ENCODE measurements at regions not wholly inside any gene's neighbourhood (a gene's known extent, or its start where the extent isn't known, plus 50 kb on each side); places are given as distances from the start of the nearest gene placed in this dataset.

GRCh38 chr11:81089242-81089641, 1644.4 kb downstream of the FAM181B start:
- DNase-seq = no peak

- no peak for DNase-seq
These were observed 1639.6 kb upstream of the TENM4 start for GRCh38 chr11:81080476-81080875.

- no peak for DNase-seq
These were observed 1631.4 kb upstream of the TENM4 start for GRCh38 chr11:81072273-81072672.

GRCh38 chr11:81071606-81072005, 1630.8 kb upstream of the TENM4 start:
- no peak for DNase-seq

- no peak for DNase-seq
These were observed 1630.1 kb upstream of the TENM4 start for GRCh38 chr11:81070948-81071347.

GRCh38 chr11:81059356-81059755, 1618.5 kb upstream of the TENM4 start:
- DNase-seq = no peak

- DNase-seq = no peak
These were observed 1611.7 kb upstream of the TENM4 start for GRCh38 chr11:81052344-81053158.

- no peak for DNase-seq
These were observed 1599.2 kb upstream of the TENM4 start for GRCh38 chr11:81039916-81040524.

- DNase-seq = no peak
These were observed 1595.5 kb upstream of the TENM4 start for GRCh38 chr11:81036168-81036870.

- no peak for DNase-seq
These were observed 1593.1 kb upstream of the TENM4 start for GRCh38 chr11:81033779-81034540.

- DNase-seq = no peak
These were observed 1592.1 kb upstream of the TENM4 start for GRCh38 chr11:81032906-81033305.

- DNase-seq = no peak
These were observed 1589.4 kb upstream of the TENM4 start for GRCh38 chr11:81030186-81030585.

- DNase-seq = no peak
These were observed 1585.2 kb upstream of the TENM4 start for GRCh38 chr11:81026032-81026431.

- DNase-seq = no peak
These were observed 1581.2 kb upstream of the TENM4 start for GRCh38 chr11:81022057-81022456.

GRCh38 chr11:81010631-81011030, 1569.8 kb upstream of the TENM4 start:
- no peak for DNase-seq

- no peak for DNase-seq
These were observed 1566.2 kb upstream of the TENM4 start for GRCh38 chr11:81007046-81007445.

GRCh38 chr11:81005595-81005994, 1564.8 kb upstream of the TENM4 start:
- no peak for DNase-seq

- no peak for DNase-seq
These were observed 1563.7 kb upstream of the TENM4 start for GRCh38 chr11:81004576-81004975.

GRCh38 chr11:81002374-81002773, 1561.5 kb upstream of the TENM4 start:
- no peak for DNase-seq

- DNase-seq = no peak
These were observed 1559.9 kb upstream of the TENM4 start for GRCh38 chr11:81000735-81001134.

- no peak for DNase-seq
These were observed 1559.5 kb upstream of the TENM4 start for GRCh38 chr11:81000334-81000733.

GRCh38 chr11:80995523-80995922, 1554.7 kb upstream of the TENM4 start:
- no peak for DNase-seq

- no peak for DNase-seq
These were observed 1552.7 kb upstream of the TENM4 start for GRCh38 chr11:80993536-80993935.
